HG03460 (cell line): ENCODE measurements at regions not wholly inside any gene's neighbourhood (a gene's known extent, or its start where the extent isn't known, plus 50 kb on each side); places are given as distances from the start of the nearest gene placed in this dataset.

Source experiments
- ATAC-seq: cut with Tn5 transposase; IDR thresholded peaks from one replicate; pipeline ENCODE4 v1.9.1; 2021; ENCODE audit not compliant: unreplicated experiment

- no peak for ATAC-seq
Measured at GRCh38 chr16:18059577-18059976, 277.0 kb downstream of the NPIPA8 start.

- no peak for ATAC-seq
Measured at GRCh38 chr16:18059089-18059488, 277.4 kb downstream of the NPIPA8 start.

- ATAC-seq = no peak
Measured at GRCh38 chr16:18055411-18055916, 281.1 kb downstream of the NPIPA8 start.

- no peak for ATAC-seq
Measured at GRCh38 chr16:18050777-18051176, 285.8 kb downstream of the NPIPA8 start.

GRCh38 chr16:18050234-18050633 lies 286.3 kb downstream of the NPIPA8 start:
- no peak for ATAC-seq

- no peak for ATAC-seq
Measured at GRCh38 chr16:18049547-18050133, 286.9 kb downstream of the NPIPA8 start.

- ATAC-seq = no peak
Measured at GRCh38 chr16:18048853-18049546, 287.5 kb downstream of the NPIPA8 start.

GRCh38 chr16:18047761-18048160 lies 288.8 kb downstream of the NPIPA8 start:
- no peak for ATAC-seq

- ATAC-seq = no peak
Measured at GRCh38 chr16:18045356-18045755, 291.2 kb downstream of the NPIPA8 start.

- ATAC-seq = no peak
Measured at GRCh38 chr16:18041864-18042834, 294.4 kb downstream of the NPIPA8 start.

GRCh38 chr16:18039931-18040330 lies 296.6 kb downstream of the NPIPA8 start:
- no peak for ATAC-seq

- no peak for ATAC-seq
Measured at GRCh38 chr16:18037051-18037450, 299.5 kb downstream of the NPIPA8 start.

GRCh38 chr16:18024611-18025010 lies 311.9 kb downstream of the NPIPA8 start:
- no peak for ATAC-seq

- no peak for ATAC-seq
Measured at GRCh38 chr16:18018376-18018775, 318.2 kb downstream of the NPIPA8 start.

- no peak for ATAC-seq
Measured at GRCh38 chr16:18013863-18014262, 322.7 kb downstream of the NPIPA8 start.

GRCh38 chr16:18008356-18008755 lies 328.2 kb downstream of the NPIPA8 start:
- ATAC-seq = no peak

- no peak for ATAC-seq
Measured at GRCh38 chr16:18003033-18003432, 333.5 kb downstream of the NPIPA8 start.

- no peak for ATAC-seq
Measured at GRCh38 chr16:17998996-17999395, 337.5 kb downstream of the NPIPA8 start.

GRCh38 chr16:17998550-17998949 lies 338.0 kb downstream of the NPIPA8 start:
- no peak for ATAC-seq

GRCh38 chr16:17994027-17994426 lies 342.5 kb downstream of the NPIPA8 start:
- ATAC-seq = no peak

GRCh38 chr16:17992416-17992815 lies 344.1 kb downstream of the NPIPA8 start:
- ATAC-seq = no peak
